Esophagus muscularis mucosa (tissue), 4 donors: ENCODE measurements at regions not wholly inside any gene's neighbourhood (a gene's known extent, or its start where the extent isn't known, plus 50 kb on each side); places are given as distances from the start of the nearest gene placed in this dataset.

ENCODE experiments used
- DNase-seq: peaks from one replicate; pipeline ENCODE4 v3.0.0-alpha.2; 2017; ENCODE audit errors: extremely low spot score
- H3K27ac ChIP-seq, 4 donors: fragments of 200-600 bp; sonication (generic); replicated peaks in 1 of 4; 1 replicate in 3 of 4; 2 replicates in 1 of 4; pipeline ENCODE4 v1.5.1; 2016 to 2019; ENCODE audit warnings: mild to moderate bottlenecking in 1 of 4
- H3K27me3 ChIP-seq, 4 donors: fragments of 200-600 bp; sonication (generic); one replicate each; pipeline versions ENCODE4 v1.5.1 to v1.6.0; 2016 to 2019
- H3K36me3 ChIP-seq, 4 donors: fragments of 200-600 bp; sonication (generic); one replicate each; pipeline ENCODE4 v1.5.1; 2016 to 2019
- H3K4me1 ChIP-seq, 4 donors: fragments of 200-600 bp; sonication (generic); one replicate each; pipeline ENCODE4 v1.5.1; 2016 to 2019
- H3K4me3 ChIP-seq, 4 donors: fragments of 200-600 bp; sonication (generic); 1 replicate in 2 of 4; 2 replicates in 2 of 4; pipeline ENCODE4 v1.5.1; 2016 to 2019; ENCODE audit warnings: mild to moderate bottlenecking in 4 of 4, moderate library complexity in 1 of 4
- H3K9me3 ChIP-seq, 4 donors: fragments of 200-600 bp; sonication (generic); 1 replicate in 3 of 4; 2 replicates in 1 of 4; pipeline ENCODE4 v1.5.1; 2016 to 2019
- EP300 ChIP-seq: sonication (generic); formaldehyde crosslinking; IDR thresholded peaks from one replicate; pipeline ENCODE4 v1.6.1; 2017; ENCODE audit warnings: antibody characterized with exemption
- POLR2A ChIP-seq: fragments of 450-650 bp; IDR thresholded peaks from one replicate; pipeline ENCODE4 v1.6.1; 2017; ENCODE audit warnings: antibody characterized with exemption, moderate library complexity, mild to moderate bottlenecking, low read depth
- POLR2AphosphoS5 ChIP-seq, 2 donors: sonication (generic); formaldehyde crosslinking; IDR thresholded peaks; one replicate each; pipeline ENCODE4 v1.6.1; 2017; ENCODE audit warnings: antibody characterized with exemption in 2 of 2
- WGBS: methylation state at CpG from one replicate; pipeline ENCODE4 v1.1.5; 2018; 5-methylcytosine and 5-hydroxymethylcytosine counted together
- intact Hi-C: fragments of 100-400 bp; cut with DNase I; formaldehyde crosslinking; loops from one replicate; pipeline ENCODE4 v1.15.1; 2023
- TF ChIP-seq, protein P1 (sequence below), 3 experiments: fragments of 200-600 bp in 2 of 3; fragments of 450-650 bp in 1 of 3; sonication (generic) in 2 of 3; IDR thresholded peaks; one replicate each; pipeline ENCODE4 v1.5.1; 2017 to 2019; ENCODE audit warnings: antibody characterized with exemption in 3 of 3, mild to moderate bottlenecking in 2 of 3, moderate library complexity in 1 of 3

DNA sequence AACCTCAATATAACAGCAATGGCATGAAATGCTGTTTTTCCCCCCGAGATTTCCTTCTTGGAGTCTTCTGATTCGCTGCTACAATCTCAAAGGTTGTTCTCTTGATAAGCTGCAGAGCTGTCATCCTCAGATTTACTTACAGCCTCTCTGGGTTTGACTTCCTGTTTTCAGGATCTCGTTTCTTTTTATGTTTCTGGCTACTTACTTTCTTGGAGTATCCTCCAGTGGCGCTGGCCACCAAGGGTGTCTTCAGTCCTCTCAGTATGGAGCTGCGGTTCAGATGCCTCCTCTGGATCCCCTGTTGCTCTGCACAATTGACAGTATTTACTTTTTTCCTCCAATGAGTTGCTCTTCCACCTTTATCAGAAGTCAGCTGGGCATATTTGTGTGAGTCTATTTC, 152.0 kb upstream of the TMEM72 start:
- H3K36me3 ChIP-seq, result no peaks in the 10 kb centered on the region
- 70% methylated on average over 5 of the region's 5 CpGs for WGBS
- no peak overlapping the region for H3K27ac ChIP-seq
- no peaks in the 10 kb centered on the region for H3K4me1 ChIP-seq
- DNase-seq, result peak; percentile 39
- no peaks in the 10 kb centered on the region for H3K9me3 ChIP-seq
- TF ChIP-seq POLR2A (no peak), EP300 (no peak), POLR2AphosphoS5 (IDR thresholded peaks at IDR 0.05) (no peak)
- TF ChIP-seq, protein P1, sequence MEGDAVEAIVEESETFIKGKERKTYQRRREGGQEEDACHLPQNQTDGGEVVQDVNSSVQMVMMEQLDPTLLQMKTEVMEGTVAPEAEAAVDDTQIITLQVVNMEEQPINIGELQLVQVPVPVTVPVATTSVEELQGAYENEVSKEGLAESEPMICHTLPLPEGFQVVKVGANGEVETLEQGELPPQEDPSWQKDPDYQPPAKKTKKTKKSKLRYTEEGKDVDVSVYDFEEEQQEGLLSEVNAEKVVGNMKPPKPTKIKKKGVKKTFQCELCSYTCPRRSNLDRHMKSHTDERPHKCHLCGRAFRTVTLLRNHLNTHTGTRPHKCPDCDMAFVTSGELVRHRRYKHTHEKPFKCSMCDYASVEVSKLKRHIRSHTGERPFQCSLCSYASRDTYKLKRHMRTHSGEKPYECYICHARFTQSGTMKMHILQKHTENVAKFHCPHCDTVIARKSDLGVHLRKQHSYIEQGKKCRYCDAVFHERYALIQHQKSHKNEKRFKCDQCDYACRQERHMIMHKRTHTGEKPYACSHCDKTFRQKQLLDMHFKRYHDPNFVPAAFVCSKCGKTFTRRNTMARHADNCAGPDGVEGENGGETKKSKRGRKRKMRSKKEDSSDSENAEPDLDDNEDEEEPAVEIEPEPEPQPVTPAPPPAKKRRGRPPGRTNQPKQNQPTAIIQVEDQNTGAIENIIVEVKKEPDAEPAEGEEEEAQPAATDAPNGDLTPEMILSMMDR (IDR thresholded peaks at IDR 0.05), result no peak
- H3K27me3 ChIP-seq, result no peaks in the 10 kb centered on the region
- intact Hi-C loops, result no loop called here
- no peak overlapping the region for H3K4me3 ChIP-seq

DNA sequence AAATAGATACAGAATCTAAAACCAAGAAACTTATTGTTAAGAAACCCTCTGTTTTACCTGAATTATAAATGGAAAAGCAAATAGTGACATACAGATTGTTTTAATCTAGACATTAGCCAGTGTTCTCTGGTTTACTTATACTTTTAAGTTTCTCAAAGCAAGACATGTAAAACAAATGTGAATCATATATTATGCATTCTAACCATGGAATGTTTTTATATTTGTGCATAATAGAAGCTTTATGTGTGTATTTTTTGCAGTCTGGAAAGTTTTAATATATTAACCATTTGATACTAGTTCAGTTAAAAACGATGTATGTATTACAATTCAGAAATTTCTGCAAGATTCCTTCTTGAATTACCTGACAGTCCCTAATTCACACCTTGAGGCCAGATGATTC, 150.6 kb upstream of the TMEM72 start:
- no peak overlapping the region for H3K27ac ChIP-seq
- no peak for DNase-seq
- no peaks in the 10 kb centered on the region for H3K4me1 ChIP-seq
- no peaks in the 10 kb centered on the region for H3K36me3 ChIP-seq
- 50% methylated on average over 1 of the region's 1 CpG for WGBS
- no peaks in the 10 kb centered on the region for H3K9me3 ChIP-seq
- TF ChIP-seq EP300 (no peak), POLR2AphosphoS5 (IDR thresholded peaks at IDR 0.05) (no peak), POLR2A (no peak)
- TF ChIP-seq, protein P1 (IDR thresholded peaks at IDR 0.05), result no peak
- intact Hi-C loops, result no loop called here
- no peak overlapping the region for H3K4me3 ChIP-seq
- no peaks in the 10 kb centered on the region for H3K27me3 ChIP-seq

DNA sequence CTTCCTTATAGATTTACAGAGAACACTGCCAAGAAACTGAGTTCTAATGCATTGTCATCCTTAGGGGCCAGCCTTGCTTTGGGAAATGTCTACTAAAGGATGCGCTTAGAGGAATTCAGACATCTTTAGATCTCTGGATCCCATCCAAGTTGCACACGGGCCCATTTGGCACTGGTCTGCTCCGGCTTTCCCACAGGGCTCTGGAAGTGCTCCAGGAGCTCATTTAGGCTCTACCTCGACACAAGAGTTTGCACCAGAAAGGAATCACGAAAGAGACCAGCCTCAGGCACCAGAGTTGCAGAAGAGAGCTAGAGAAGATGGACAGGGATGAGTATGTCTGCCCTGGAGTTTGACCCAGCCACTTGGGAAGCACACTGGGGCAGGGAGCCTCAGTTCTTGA, 150.1 kb upstream of the TMEM72 start:
- Histone ChIP-seq H3K27me3 (no peaks in the 10 kb centered on the region), H3K9me3 (no peaks in the 10 kb centered on the region), H3K36me3 (no peaks in the 10 kb centered on the region), H3K27ac (no peak overlapping the region), H3K4me3 (no peak overlapping the region), H3K4me1 (no peaks in the 10 kb centered on the region)
- 45% methylated on average over 5 of the region's 5 CpGs for WGBS
- TF ChIP-seq POLR2AphosphoS5 (IDR thresholded peaks at IDR 0.05), result no peak
- TF ChIP-seq, protein P1 (IDR thresholded peaks at IDR 0.05), result no peak
- TF ChIP-seq EP300, result no peak
- TF ChIP-seq POLR2A, result no peak
- DNase-seq, result peak; percentile 78
- intact Hi-C loops, result no loop called here

DNA sequence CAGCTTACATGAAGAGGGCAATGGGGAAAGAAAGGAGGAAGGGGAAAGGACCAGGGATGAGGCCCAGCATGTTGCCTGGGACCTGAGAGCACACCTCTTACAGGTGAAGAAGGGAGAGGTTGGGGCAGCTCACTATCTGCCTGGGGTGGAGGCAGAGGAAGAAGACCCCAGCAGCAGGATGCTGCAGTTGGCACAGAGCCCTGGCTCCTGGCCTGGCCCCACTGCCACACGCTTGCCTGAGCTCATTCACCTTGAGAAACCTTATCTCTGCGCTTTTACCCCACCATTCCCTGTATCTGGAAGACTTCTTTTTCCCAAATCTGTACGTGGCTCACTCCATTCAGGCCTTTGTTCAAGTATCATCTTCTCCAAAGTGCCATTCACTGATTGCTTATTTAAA, 147.8 kb upstream of the TMEM72 start:
- Histone ChIP-seq H3K36me3 (no peaks in the 10 kb centered on the region), H3K27ac (no peak overlapping the region), H3K27me3 (no peaks in the 10 kb centered on the region), H3K4me1 (no peaks in the 10 kb centered on the region), H3K4me3 (no peak overlapping the region), H3K9me3 (no peaks in the 10 kb centered on the region)
- intact Hi-C loops, result no loop called here
- 90% methylated on average over 3 of the region's 3 CpGs for WGBS
- DNase-seq, result peak; percentile 68
- TF ChIP-seq EP300, result no peak
- no peak for TF ChIP-seq POLR2A
- TF ChIP-seq, protein P1 (IDR thresholded peaks at IDR 0.05), result no peak
- no peak for TF ChIP-seq POLR2AphosphoS5 (IDR thresholded peaks at IDR 0.05)

DNA sequence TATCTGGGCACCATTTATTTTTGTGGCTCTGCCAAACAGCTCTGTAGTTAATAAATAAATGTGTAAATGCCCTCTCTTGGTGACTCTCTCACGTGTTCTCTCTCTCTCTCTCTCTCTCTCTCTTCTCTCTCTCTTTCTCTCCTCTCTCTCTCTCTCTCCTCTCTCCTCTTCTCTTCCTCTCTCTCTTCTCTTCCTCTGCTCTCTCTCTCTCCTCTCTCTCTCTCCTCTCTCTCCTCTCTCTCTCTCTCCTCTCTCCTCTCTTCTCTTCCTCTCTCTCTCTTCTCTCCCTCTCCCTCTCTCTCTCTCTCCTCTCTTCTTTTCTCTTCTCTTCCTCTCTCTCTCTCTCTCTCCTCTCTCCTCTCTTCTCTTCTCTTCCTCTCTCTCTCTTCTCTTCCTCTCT, 145.8 kb upstream of the TMEM72 start:
- intact Hi-C loops, result no loop called here

More for the DNA sequence above, 145.8 kb upstream of the TMEM72 start:
- DNase-seq, result no peak
- no peak for TF ChIP-seq POLR2A
- TF ChIP-seq, protein P1 (IDR thresholded peaks at IDR 0.05), result no peak
- TF ChIP-seq POLR2AphosphoS5 (IDR thresholded peaks at IDR 0.05), result no peak
- TF ChIP-seq EP300, result no peak
- Histone ChIP-seq H3K4me3 (no peak overlapping the region), H3K9me3 (no peaks in the 10 kb centered on the region), H3K27me3 (no peaks in the 10 kb centered on the region), H3K27ac (no peak overlapping the region), H3K4me1 (peaks cover 0 to 8% (median 8%) of the 10 kb centered on the region in 4 donors), H3K36me3 (no peaks in the 10 kb centered on the region)
- WGBS, result 65% methylated on average over 1 of the region's 1 CpG
